ENCODE measurements at regions not wholly inside any gene's neighbourhood (a gene's known extent, or its start where the extent isn't known, plus 50 kb on each side); places are given as distances from the start of the nearest gene placed in this dataset.
A peak's percentile ranks its signal among the peaks of the same experiment; 100 is the strongest.

- H3K4me3 ChIP-seq (ENCODE audit: insufficient read depth, low read length, poor library complexity, severe bottlenecking), result peak overlapping the region; percentile 50
- H3F3A ChIP-seq (ENCODE audit: insufficient read depth), result no peaks in the 10 kb centered on the region
- no peaks in the 10 kb centered on the region for H3K79me2 ChIP-seq (ENCODE audit: insufficient read depth, low read length)
- H3K27me3 ChIP-seq (ENCODE audit: low read length), result no peaks in the 10 kb centered on the region
- TF ChIP-seq, protein P1, sequence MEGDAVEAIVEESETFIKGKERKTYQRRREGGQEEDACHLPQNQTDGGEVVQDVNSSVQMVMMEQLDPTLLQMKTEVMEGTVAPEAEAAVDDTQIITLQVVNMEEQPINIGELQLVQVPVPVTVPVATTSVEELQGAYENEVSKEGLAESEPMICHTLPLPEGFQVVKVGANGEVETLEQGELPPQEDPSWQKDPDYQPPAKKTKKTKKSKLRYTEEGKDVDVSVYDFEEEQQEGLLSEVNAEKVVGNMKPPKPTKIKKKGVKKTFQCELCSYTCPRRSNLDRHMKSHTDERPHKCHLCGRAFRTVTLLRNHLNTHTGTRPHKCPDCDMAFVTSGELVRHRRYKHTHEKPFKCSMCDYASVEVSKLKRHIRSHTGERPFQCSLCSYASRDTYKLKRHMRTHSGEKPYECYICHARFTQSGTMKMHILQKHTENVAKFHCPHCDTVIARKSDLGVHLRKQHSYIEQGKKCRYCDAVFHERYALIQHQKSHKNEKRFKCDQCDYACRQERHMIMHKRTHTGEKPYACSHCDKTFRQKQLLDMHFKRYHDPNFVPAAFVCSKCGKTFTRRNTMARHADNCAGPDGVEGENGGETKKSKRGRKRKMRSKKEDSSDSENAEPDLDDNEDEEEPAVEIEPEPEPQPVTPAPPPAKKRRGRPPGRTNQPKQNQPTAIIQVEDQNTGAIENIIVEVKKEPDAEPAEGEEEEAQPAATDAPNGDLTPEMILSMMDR (IDR thresholded peaks at IDR 0.05; ENCODE audit: insufficient read depth, low read length, poor library complexity, severe bottlenecking), result no peak
- no peak for TF ChIP-seq EZH2phosphoT487 (conservative IDR thresholded peaks at IDR 0.05; ENCODE audit: low read length)
- H3K9me2 ChIP-seq (replicated peaks; ENCODE audit: insufficient read depth, low read length), result no peaks in the 10 kb centered on the region
- H3K27ac ChIP-seq (ENCODE audit: low read depth, low read length), result peak overlapping the region; percentile 76
- no peaks in the 10 kb centered on the region for H3K9me3 ChIP-seq (ENCODE audit: insufficient read depth, low read length)
- peak overlapping the region; percentile 70 for H3K9ac ChIP-seq (ENCODE audit: low read length)
- H3K36me3 ChIP-seq (ENCODE audit: low read length), result no peaks in the 10 kb centered on the region
- H2AFZ ChIP-seq (ENCODE audit: low read depth, low read length, severe bottlenecking), result peak overlapping the region; percentile 74
- H3K4me2 ChIP-seq (ENCODE audit: low read depth, low read length, poor library complexity, severe bottlenecking), result peak overlapping the region; percentile 90
- H4K20me1 ChIP-seq (ENCODE audit: low read depth, low read length), result no peaks in the 10 kb centered on the region
Observed at GRCh38 chr13:40389081-40389641, 277.3 kb downstream of the FOXO1 start.

GRCh38 chr13:40390401-40390916 is 276.0 kb downstream of the FOXO1 start:
- Histone ChIP-seq H3K27ac (ENCODE audit: low read depth, low read length) (no peak overlapping the region), H2AFZ (ENCODE audit: low read depth, low read length, severe bottlenecking) (no peak overlapping the region), H3F3A (ENCODE audit: insufficient read depth) (no peaks in the 10 kb centered on the region), H3K9ac (ENCODE audit: low read length) (no peak overlapping the region), H3K9me3 (ENCODE audit: insufficient read depth, low read length) (no peaks in the 10 kb centered on the region), H4K20me1 (ENCODE audit: low read depth, low read length) (no peaks in the 10 kb centered on the region), H3K4me2 (ENCODE audit: low read depth, low read length, poor library complexity, severe bottlenecking) (peak overlapping the region; percentile 90), H3K9me2 (replicated peaks; ENCODE audit: insufficient read depth, low read length) (no peaks in the 10 kb centered on the region), H3K27me3 (ENCODE audit: low read length) (no peaks in the 10 kb centered on the region), H3K79me2 (ENCODE audit: insufficient read depth, low read length) (no peaks in the 10 kb centered on the region), H3K36me3 (ENCODE audit: low read length) (no peaks in the 10 kb centered on the region), H3K4me3 (ENCODE audit: insufficient read depth, low read length, poor library complexity, severe bottlenecking) (no peak overlapping the region)
- TF ChIP-seq EZH2phosphoT487 (conservative IDR thresholded peaks at IDR 0.05; ENCODE audit: low read length), result no peak
- TF ChIP-seq, protein P1 (IDR thresholded peaks at IDR 0.05; ENCODE audit: insufficient read depth, low read length, poor library complexity, severe bottlenecking), result no peak

DNA sequence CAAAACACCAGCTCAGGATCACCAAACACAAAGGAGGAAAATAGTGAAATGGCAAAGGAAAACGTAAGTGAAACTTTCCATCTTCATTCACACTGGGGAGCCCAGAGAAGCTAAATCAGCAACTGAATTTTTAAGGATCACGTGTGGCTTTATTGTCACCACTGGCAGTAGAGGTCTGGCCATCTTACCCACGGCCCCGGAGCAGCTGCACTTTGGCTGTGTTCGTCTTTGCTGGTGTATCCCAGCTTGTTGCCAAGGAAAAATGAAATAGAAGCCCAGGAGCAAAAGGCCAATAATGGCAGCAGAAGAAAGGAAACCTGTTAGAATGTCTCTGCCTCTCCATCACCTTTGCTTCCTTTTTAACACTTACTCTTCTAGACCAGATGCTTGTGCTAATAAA is 274.7 kb downstream of the FOXO1 start:
- Histone ChIP-seq H4K20me1 (ENCODE audit: low read depth, low read length) (no peaks in the 10 kb centered on the region), H3K36me3 (ENCODE audit: low read length) (no peaks in the 10 kb centered on the region), H3K27ac (ENCODE audit: low read depth, low read length) (no peak overlapping the region), H3K27me3 (ENCODE audit: low read length) (no peaks in the 10 kb centered on the region), H2AFZ (ENCODE audit: low read depth, low read length, severe bottlenecking) (no peak overlapping the region), H3K4me2 (ENCODE audit: low read depth, low read length, poor library complexity, severe bottlenecking) (no peak overlapping the region), H3K4me3 (ENCODE audit: insufficient read depth, low read length, poor library complexity, severe bottlenecking) (no peak overlapping the region), H3K9ac (ENCODE audit: low read length) (no peak overlapping the region), H3K9me3 (ENCODE audit: insufficient read depth, low read length) (no peaks in the 10 kb centered on the region), H3F3A (ENCODE audit: insufficient read depth) (no peaks in the 10 kb centered on the region), H3K9me2 (replicated peaks; ENCODE audit: insufficient read depth, low read length) (no peaks in the 10 kb centered on the region), H3K79me2 (ENCODE audit: insufficient read depth, low read length) (no peaks in the 10 kb centered on the region)
- TF ChIP-seq, protein P1 (IDR thresholded peaks at IDR 0.05; ENCODE audit: insufficient read depth, low read length, poor library complexity, severe bottlenecking), result no peak
- no peak for TF ChIP-seq EZH2phosphoT487 (conservative IDR thresholded peaks at IDR 0.05; ENCODE audit: low read length)

All from SU-DHL-6 (cell line).